ENCODE measurements at regions not wholly inside any gene's neighbourhood (a gene's known extent, or its start where the extent isn't known, plus 50 kb on each side); places are given as distances from the start of the nearest gene placed in this dataset.

GRCh38 chr20:24723647-24724352 lies 225.3 kb upstream of the CST7 start:
- TF ChIP-seq POLR2A (IDR thresholded peaks at IDR 0.05) (no peak), CTCF (IDR thresholded peaks at IDR 0.05) (no peak), EP300 (IDR thresholded peaks at IDR 0.05; ENCODE audit: low read depth) (no peak), POLR2AphosphoS5 (IDR thresholded peaks at IDR 0.05) (no peak)

Measured in transverse colon (tissue), 4 donors.